ENCODE measurements at regions not wholly inside any gene's neighbourhood (a gene's known extent, or its start where the extent isn't known, plus 50 kb on each side); places are given as distances from the start of the nearest gene placed in this dataset.
"Not testable (repeated sequence)": the region's sequence is repeated elsewhere in the genome, so short reads cannot be mapped to it uniquely, and the experiment has no call there.

GRCh38 chr1:170445096-170445495 lies 86.9 kb upstream of the GORAB start:
- Histone ChIP-seq H3K4me3 (no peak overlapping the region), H3K9me3 (no peaks in the 10 kb centered on the region), H3K27me3 (no peaks in the 10 kb centered on the region), H3K27ac (no peak overlapping the region), H3K36me3 (no peaks in the 10 kb centered on the region), H3K4me1 (no peaks in the 10 kb centered on the region)
- TF ChIP-seq CTCF (IDR thresholded peaks at IDR 0.05): no peak
- ATAC-seq: no peak
- DNase-seq: no peak
- intact Hi-C loops (cut with DNase I): no loop called here
- no peak for FAIRE-seq
- 47 to 55% methylated on average over 3 of the region's 3 CpGs for WGBS, 2 donors

GRCh38 chr1:170448661-170449158 lies 83.3 kb upstream of the GORAB start:
- Histone ChIP-seq H3K36me3 (no peaks in the 10 kb centered on the region), H3K27me3 (no peaks in the 10 kb centered on the region), H3K27ac (no peak overlapping the region), H3K9me3 (no peaks in the 10 kb centered on the region), H3K4me1 (no peaks in the 10 kb centered on the region), H3K4me3 (no peak overlapping the region)
- DNase-seq (no peak), FAIRE-seq (no peak), ATAC-seq (no peak)
- intact Hi-C loops (cut with DNase I): no loop called here
- TF ChIP-seq CTCF (IDR thresholded peaks at IDR 0.05): no peak

GRCh38 chr1:170457325-170458050 lies 74.5 kb upstream of the GORAB start:
- H3K36me3 ChIP-seq; H3K9me3 ChIP-seq; FAIRE-seq; H3K27me3 ChIP-seq; H3K27ac ChIP-seq; H3K4me3 ChIP-seq; H3K4me1 ChIP-seq; ATAC-seq; intact Hi-C loops (cut with DNase I): not testable (repeated sequence)
- WGBS, 2 donors: 25 to 50% methylated on average over 5 of the region's 5 CpGs
- peak in 1 of 6 donors; percentile 4 for DNase-seq

GRCh38 chr1:170460001-170460400 lies 72.0 kb upstream of the GORAB start:
- intact Hi-C loops (cut with DNase I): no loop called here
- ATAC-seq (no peak), DNase-seq (no peak), FAIRE-seq (no peak)
- H3K36me3 ChIP-seq: no peaks in the 10 kb centered on the region
- H3K4me3 ChIP-seq: no peak overlapping the region
- no peak overlapping the region for H3K27ac ChIP-seq
- no peak for TF ChIP-seq CTCF (IDR thresholded peaks at IDR 0.05)
- no peaks in the 10 kb centered on the region for H3K9me3 ChIP-seq
- 28 to 37% methylated on average over 2 of the region's 2 CpGs for WGBS, 2 donors
- H3K27me3 ChIP-seq: no peaks in the 10 kb centered on the region
- H3K4me1 ChIP-seq: no peaks in the 10 kb centered on the region

DNA sequence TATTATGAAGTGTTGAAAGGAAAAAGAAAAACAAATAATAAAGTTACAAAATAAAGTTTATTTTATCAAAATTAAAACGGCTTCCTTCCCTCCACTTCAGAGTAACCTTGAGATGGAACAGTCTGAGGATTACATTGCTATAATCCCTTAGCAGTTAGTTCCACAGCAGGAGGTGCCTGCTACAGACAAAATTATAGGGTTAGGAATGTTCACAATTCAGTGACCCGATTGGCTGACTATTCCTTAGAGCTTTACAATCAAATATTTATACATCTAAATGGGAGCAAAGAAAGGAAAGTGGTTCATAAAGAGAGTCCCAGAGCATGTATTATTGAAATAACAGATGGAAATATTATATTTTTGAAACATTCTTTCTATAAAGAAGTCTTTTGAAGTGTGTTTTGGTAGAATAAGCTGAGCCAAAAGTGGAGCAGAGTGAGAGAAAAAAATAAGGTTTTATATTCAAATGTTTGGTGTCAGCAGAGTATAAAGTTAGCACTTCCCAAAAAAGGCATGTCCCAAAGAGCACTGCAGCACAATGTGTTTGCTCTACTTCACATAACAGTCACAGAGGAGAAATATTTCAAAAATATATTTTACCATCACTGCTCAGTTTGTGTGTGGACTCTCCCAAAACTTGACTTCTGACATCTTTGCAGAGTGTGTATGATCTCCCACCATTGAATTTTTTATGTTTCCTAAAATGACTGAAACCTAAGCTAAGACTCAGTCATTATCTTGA lies 71.4 kb upstream of the GORAB start:
- DNase-seq: no peak
- no peak for TF ChIP-seq CTCF (IDR thresholded peaks at IDR 0.05)
- no peaks in the 10 kb centered on the region for H3K9me3 ChIP-seq
- no peak for FAIRE-seq
- H3K27me3 ChIP-seq: no peaks in the 10 kb centered on the region
- no peak overlapping the region for H3K27ac ChIP-seq
- 30 to 54% methylated on average over 2 of the region's 2 CpGs for WGBS, 2 donors
- ATAC-seq: no peak
- no peaks in the 10 kb centered on the region for H3K36me3 ChIP-seq
- no peaks in the 10 kb centered on the region for H3K4me1 ChIP-seq
- intact Hi-C loops (cut with DNase I): no loop called here
- H3K4me3 ChIP-seq: no peak overlapping the region

All from pancreas (tissue), 10 donors.